ENCODE measurements at regions not wholly inside any gene's neighbourhood (a gene's known extent, or its start where the extent isn't known, plus 50 kb on each side); places are given as distances from the start of the nearest gene placed in this dataset.

GRCh38 chr2:120910164-120910563 lies 174.5 kb downstream of the GLI2 start:
- DNase-seq (ENCODE audit: low read depth in 1 of 2, low spot score in 1 of 2) = no peak
- H3K27ac ChIP-seq = no peak overlapping the region
- H3K27me3 ChIP-seq = no peaks in the 10 kb centered on the region
- no peak for TF ChIP-seq CTCF (IDR thresholded peaks at IDR 0.05; ENCODE audit: low read depth, low read length)
- no peaks in the 10 kb centered on the region for H3K36me3 ChIP-seq
- H3K4me3 ChIP-seq = no peak overlapping the region
- peaks cover 22% of the 10 kb centered on the region for H3K4me1 ChIP-seq (ENCODE audit: low read depth)
- no peaks in the 10 kb centered on the region for H3K9me3 ChIP-seq (ENCODE audit: low read depth)

GRCh38 chr2:120910956-120911951 lies 175.6 kb downstream of the GLI2 start:
- H3K36me3 ChIP-seq = no peaks in the 10 kb centered on the region
- DNase-seq (ENCODE audit: low read depth in 1 of 2, low spot score in 1 of 2) = peak in 1 of 2 donors; percentile 53
- TF ChIP-seq CTCF (IDR thresholded peaks at IDR 0.05; ENCODE audit: low read depth, low read length) = no peak
- no peaks in the 10 kb centered on the region for H3K9me3 ChIP-seq (ENCODE audit: low read depth)
- H3K27me3 ChIP-seq = no peaks in the 10 kb centered on the region
- no peak overlapping the region for H3K27ac ChIP-seq
- peaks cover 23% of the 10 kb centered on the region for H3K4me1 ChIP-seq (ENCODE audit: low read depth)
- no peak overlapping the region for H3K4me3 ChIP-seq

- Histone ChIP-seq H3K9me3 (ENCODE audit: low read depth) (no peaks in the 10 kb centered on the region), H3K4me1 (ENCODE audit: low read depth) (peaks cover 23% of the 10 kb centered on the region), H3K27ac (no peak overlapping the region), H3K36me3 (no peaks in the 10 kb centered on the region), H3K27me3 (no peaks in the 10 kb centered on the region), H3K4me3 (no peak overlapping the region)
- TF ChIP-seq CTCF (IDR thresholded peaks at IDR 0.05; ENCODE audit: low read depth, low read length) = no peak
- DNase-seq (ENCODE audit: low read depth in 1 of 2, low spot score in 1 of 2) = peak in 1 of 2 donors; percentile 80
These were observed 176.7 kb downstream of the GLI2 start for GRCh38 chr2:120912101-120912985.

GRCh38 chr2:120913972-120914838 lies 178.5 kb downstream of the GLI2 start:
- H3K27ac ChIP-seq = peak overlapping the region; percentile 5
- no peaks in the 10 kb centered on the region for H3K9me3 ChIP-seq (ENCODE audit: low read depth)
- no peak overlapping the region for H3K4me3 ChIP-seq
- DNase-seq (ENCODE audit: low read depth in 1 of 2, low spot score in 1 of 2) = no peak
- H3K36me3 ChIP-seq = no peaks in the 10 kb centered on the region
- H3K4me1 ChIP-seq (ENCODE audit: low read depth) = peaks cover 23% of the 10 kb centered on the region
- no peak for TF ChIP-seq CTCF (IDR thresholded peaks at IDR 0.05; ENCODE audit: low read depth, low read length)
- no peaks in the 10 kb centered on the region for H3K27me3 ChIP-seq

All from cardiac muscle cell (in vitro differentiated cells and primary cell).